Right lobe of liver (tissue), 4 donors: ENCODE measurements at regions not wholly inside any gene's neighbourhood (a gene's known extent, or its start where the extent isn't known, plus 50 kb on each side); places are given as distances from the start of the nearest gene placed in this dataset.

Experiments
- CTCF ChIP-seq, 4 donors: fragments of 200-600 bp in 3 of 4; fragments of 450-650 bp in 1 of 4; IDR thresholded peaks; one replicate each; pipeline versions ENCODE4 v1.5.1 to v1.8.0; 2016 to 2022; ENCODE audit warnings: antibody characterized with exemption in 4 of 4, mild to moderate bottlenecking in 2 of 4
- POLR2A ChIP-seq: fragments of 450-650 bp; IDR thresholded peaks from one replicate; pipeline ENCODE4 v1.6.1; 2017; ENCODE audit warnings: antibody characterized with exemption, mild to moderate bottlenecking
- donor health status: DM: no; HTN: no; CAD: no.
- donor health status: DM: no; HTN: no; CAD: no.
- donor health status: DM: no; HTN: yes; CAD: no.

- TF ChIP-seq CTCF (IDR thresholded peaks at IDR 0.05) (no peak), POLR2A (no peak)
Measured at GRCh38 chr2:16320716-16321115, 344.9 kb downstream of the CYRIA start.
